Karpas-422 (cell line): ENCODE measurements at regions not wholly inside any gene's neighbourhood (a gene's known extent, or its start where the extent isn't known, plus 50 kb on each side); places are given as distances from the start of the nearest gene placed in this dataset.
A peak's percentile ranks its signal among the peaks of the same experiment; 100 is the strongest.
"Not testable (repeated sequence)": the region's sequence is repeated elsewhere in the genome, so short reads cannot be mapped to it uniquely, and the experiment has no call there.

Experiments
- DNase-seq: peaks from one replicate; pipeline ENCODE4 v3.0.0-alpha.2; 2015
- H2AFZ ChIP-seq: fragments of 200-600 bp; sonication (generic); 2 replicates; pipeline ENCODE4 v1.6.1; 2014; ENCODE audit warnings: antibody characterized with exemption, low read length, mixed read lengths
- H3K27ac ChIP-seq: fragments of 200-600 bp; sonication (generic); 2 replicates; pipeline ENCODE4 v1.5.1; 2014; ENCODE audit warnings: mild to moderate bottlenecking, low read length, moderate library complexity
- H3K27me3 ChIP-seq: fragments of 200-600 bp; sonication (generic); 2 replicates; pipeline ENCODE4 v1.6.1; 2014; ENCODE audit warnings: low read length, mixed read lengths
- H3K36me3 ChIP-seq: fragments of 200-600 bp; sonication (generic); 2 replicates; pipeline ENCODE4 v1.6.1; 2014; ENCODE audit warnings: low read length, mixed read lengths; ENCODE audit not compliant: insufficient read depth
- H3K4me1 ChIP-seq: fragments of 200-600 bp; sonication (generic); 2 replicates; pipeline ENCODE4 v1.6.1; 2014; ENCODE audit warnings: mild to moderate bottlenecking, low read length, mixed read lengths
- H3K4me2 ChIP-seq: fragments of 200-600 bp; sonication (generic); 2 replicates; pipeline ENCODE4 v1.6.1; 2014; ENCODE audit warnings: low read length, low read depth, mild to moderate bottlenecking; ENCODE audit not compliant: poor library complexity, severe bottlenecking
- H3K4me3 ChIP-seq: fragments of 200-600 bp; sonication (generic); 2 replicates; pipeline ENCODE4 v1.5.1; 2014; ENCODE audit warnings: mild to moderate bottlenecking, antibody characterized with exemption, low read length, mixed read lengths
- H3K79me2 ChIP-seq: fragments of 200-600 bp; sonication (generic); 2 replicates; pipeline ENCODE4 v1.6.1; 2014; ENCODE audit warnings: mild to moderate bottlenecking, low read length, mixed read lengths
- H3K9ac ChIP-seq: fragments of 200-600 bp; sonication (generic); 2 replicates; pipeline ENCODE4 v1.6.0; 2014; ENCODE audit warnings: low read length
- H3K9me2 ChIP-seq: fragments of 200-600 bp; sonication (generic), shearing (Covaris generic); replicated peaks from 2 replicates; pipeline ENCODE4 v1.6.0; 2014; ENCODE audit warnings: mild to moderate bottlenecking, low read length, moderate library complexity; ENCODE audit not compliant: insufficient read depth
- H3K9me3 ChIP-seq: fragments of 300-700, 200-600 bp; sonication (generic); 2 replicates; pipeline ENCODE4 v1.6.1; 2014; ENCODE audit warnings: low read length, mixed read lengths
- H4K20me1 ChIP-seq: fragments of 200-600 bp; sonication (generic); 2 replicates; pipeline ENCODE4 v1.6.1; 2014; ENCODE audit warnings: mild to moderate bottlenecking, antibody characterized with exemption, low read length, low read depth; ENCODE audit not compliant: insufficient read depth

GRCh38 chr13:81565849-81566248 lies 1224.9 kb upstream of the SPRY2 start:
- Histone ChIP-seq H3K27ac (no peak overlapping the region), H3K79me2 (no peaks in the 10 kb centered on the region), H3K9ac (no peak overlapping the region), H2AFZ (no peak overlapping the region), H3K27me3 (no peaks in the 10 kb centered on the region), H3K36me3 (no peaks in the 10 kb centered on the region), H3K4me3 (no peak overlapping the region), H3K4me2 (no peak overlapping the region), H4K20me1 (no peaks in the 10 kb centered on the region), H3K9me3 (peaks cover 5% of the 10 kb centered on the region; the same call in 1 of the 2 replicates), H3K4me1 (no peaks in the 10 kb centered on the region), H3K9me2 (no peaks in the 10 kb centered on the region)
- DNase-seq, result no peak

GRCh38 chr13:81563091-81563490 lies 1222.2 kb upstream of the SPRY2 start:
- H3K4me2 ChIP-seq, result no peak overlapping the region
- no peak overlapping the region for H3K27ac ChIP-seq
- no peak overlapping the region for H3K4me3 ChIP-seq
- H3K9me2 ChIP-seq, result no peaks in the 10 kb centered on the region
- no peaks in the 10 kb centered on the region for H3K79me2 ChIP-seq
- H3K4me1 ChIP-seq, result no peaks in the 10 kb centered on the region
- H3K9me3 ChIP-seq, result peaks cover 1% of the 10 kb centered on the region; the same call in 1 of the 2 replicates
- no peaks in the 10 kb centered on the region for H3K36me3 ChIP-seq
- no peaks in the 10 kb centered on the region for H3K27me3 ChIP-seq
- DNase-seq, result no peak
- no peak overlapping the region for H2AFZ ChIP-seq
- no peaks in the 10 kb centered on the region for H4K20me1 ChIP-seq
- no peak overlapping the region for H3K9ac ChIP-seq

GRCh38 chr13:81562598-81562997 lies 1221.7 kb upstream of the SPRY2 start:
- Histone ChIP-seq H3K4me1 (no peaks in the 10 kb centered on the region), H3K4me2 (no peak overlapping the region), H4K20me1 (no peaks in the 10 kb centered on the region), H3K79me2 (no peaks in the 10 kb centered on the region), H3K27me3 (no peaks in the 10 kb centered on the region), H3K27ac (no peak overlapping the region), H3K9me3 (no peaks in the 10 kb centered on the region; the same call in 1 of the 2 replicates), H3K9me2 (no peaks in the 10 kb centered on the region), H3K36me3 (no peaks in the 10 kb centered on the region), H2AFZ (no peak overlapping the region), H3K9ac (no peak overlapping the region), H3K4me3 (no peak overlapping the region)
- DNase-seq, result no peak

- no peaks in the 10 kb centered on the region for H3K27me3 ChIP-seq
- no peak overlapping the region for H3K27ac ChIP-seq
- no peaks in the 10 kb centered on the region for H4K20me1 ChIP-seq
- peaks cover 33% of the 10 kb centered on the region for H3K9me3 ChIP-seq
- H3K4me1 ChIP-seq, result no peaks in the 10 kb centered on the region
- no peaks in the 10 kb centered on the region for H3K79me2 ChIP-seq
- no peak overlapping the region for H3K9ac ChIP-seq
- H3K36me3 ChIP-seq, result no peaks in the 10 kb centered on the region
- DNase-seq, result no peak
- H3K4me3 ChIP-seq, result no peak overlapping the region
- H3K9me2 ChIP-seq, result no peaks in the 10 kb centered on the region
- no peak overlapping the region for H2AFZ ChIP-seq
- no peak overlapping the region for H3K4me2 ChIP-seq
Measured at GRCh38 chr13:81551036-81551435, 1210.1 kb upstream of the SPRY2 start.

GRCh38 chr13:81546294-81546693 lies 1205.4 kb upstream of the SPRY2 start:
- H3K27me3 ChIP-seq, DNase-seq, H4K20me1 ChIP-seq, H3K4me3 ChIP-seq, H3K36me3 ChIP-seq, H3K27ac ChIP-seq, H2AFZ ChIP-seq, H3K79me2 ChIP-seq, H3K9ac ChIP-seq, H3K4me2 ChIP-seq, H3K9me2 ChIP-seq, H3K4me1 ChIP-seq: not testable (repeated sequence)
- peaks cover 35% of the 10 kb centered on the region for H3K9me3 ChIP-seq

GRCh38 chr13:81540777-81541176 lies 1199.9 kb upstream of the SPRY2 start:
- no peak overlapping the region for H3K4me2 ChIP-seq
- no peak overlapping the region for H2AFZ ChIP-seq

GRCh38 chr13:81539643-81540150 lies 1198.8 kb upstream of the SPRY2 start:
- no peaks in the 10 kb centered on the region for H3K27me3 ChIP-seq
- DNase-seq, result no peak
- no peak overlapping the region for H2AFZ ChIP-seq
- H3K9me3 ChIP-seq, result peaks cover 4% of the 10 kb centered on the region; the same call in 1 of the 2 replicates
- no peaks in the 10 kb centered on the region for H3K79me2 ChIP-seq
- H3K36me3 ChIP-seq, result no peaks in the 10 kb centered on the region
- H3K4me1 ChIP-seq, result no peaks in the 10 kb centered on the region
- no peak overlapping the region for H3K4me2 ChIP-seq
- no peak overlapping the region for H3K9ac ChIP-seq
- no peaks in the 10 kb centered on the region for H3K9me2 ChIP-seq
- H4K20me1 ChIP-seq, result no peaks in the 10 kb centered on the region
- H3K4me3 ChIP-seq, result no peak overlapping the region
- H3K27ac ChIP-seq, result no peak overlapping the region

More at GRCh38 chr13:81540777-81541176, 1199.9 kb upstream of the SPRY2 start:
- no peaks in the 10 kb centered on the region for H3K27me3 ChIP-seq
- H3K79me2 ChIP-seq, result no peaks in the 10 kb centered on the region
- H3K36me3 ChIP-seq, result no peaks in the 10 kb centered on the region
- H3K9me2 ChIP-seq, result no peaks in the 10 kb centered on the region
- no peaks in the 10 kb centered on the region for H3K4me1 ChIP-seq
- no peak overlapping the region for H3K9ac ChIP-seq
- H3K9me3 ChIP-seq, result peaks cover 8% of the 10 kb centered on the region; the same call in 1 of the 2 replicates
- DNase-seq, result peak; percentile 63
- no peak overlapping the region for H3K4me3 ChIP-seq
- H3K27ac ChIP-seq, result no peak overlapping the region
- H4K20me1 ChIP-seq, result no peaks in the 10 kb centered on the region

- H2AFZ ChIP-seq, result no peak overlapping the region
- H3K4me2 ChIP-seq, result no peak overlapping the region
- no peaks in the 10 kb centered on the region for H3K9me2 ChIP-seq
- no peak overlapping the region for H3K4me3 ChIP-seq
- no peaks in the 10 kb centered on the region for H4K20me1 ChIP-seq
- H3K9me3 ChIP-seq, result peaks cover 25% of the 10 kb centered on the region
- no peaks in the 10 kb centered on the region for H3K4me1 ChIP-seq
- H3K9ac ChIP-seq, result no peak overlapping the region
- H3K36me3 ChIP-seq, result no peaks in the 10 kb centered on the region
- no peak overlapping the region for H3K27ac ChIP-seq
- H3K79me2 ChIP-seq, result no peaks in the 10 kb centered on the region
- no peaks in the 10 kb centered on the region for H3K27me3 ChIP-seq
- DNase-seq, result no peak
Measured at GRCh38 chr13:81498969-81499368, 1158.0 kb upstream of the SPRY2 start.

- Histone ChIP-seq H3K9me2 (no peaks in the 10 kb centered on the region), H3K4me1 (no peaks in the 10 kb centered on the region), H3K9ac (no peak overlapping the region), H3K36me3 (no peaks in the 10 kb centered on the region), H3K27me3 (no peaks in the 10 kb centered on the region), H4K20me1 (no peaks in the 10 kb centered on the region), H3K4me3 (no peak overlapping the region), H3K27ac (no peak overlapping the region), H2AFZ (no peak overlapping the region), H3K79me2 (no peaks in the 10 kb centered on the region), H3K9me3 (peaks cover 35% of the 10 kb centered on the region), H3K4me2 (no peak overlapping the region)
- DNase-seq, result no peak
Measured at GRCh38 chr13:81493144-81493543, 1152.2 kb upstream of the SPRY2 start.
